HepG2 (cell line): ENCODE measurements at regions not wholly inside any gene's neighbourhood (a gene's known extent, or its start where the extent isn't known, plus 50 kb on each side); places are given as distances from the start of the nearest gene placed in this dataset.

Experiments
- ARNTL ChIP-seq: sonication (generic); formaldehyde crosslinking; IDR thresholded peaks from 2 replicates; pipeline ENCODE4 v1.4.0; 2020; ENCODE audit warnings: mild to moderate bottlenecking, missing genetic modification reagents
- ATF7 ChIP-seq, 2 experiments: fragments of 450-650 bp in 1 of 2; sonication (generic) in 1 of 2; formaldehyde crosslinking in 1 of 2; IDR thresholded peaks; 2 replicates each; pipeline versions ENCODE4 v1.4.0 to v1.6.1; 2016 to 2020; ENCODE audit warnings: antibody characterized with exemption in 1 of 2, mild to moderate bottlenecking in 1 of 2, missing genetic modification reagents in 1 of 2
- ATM ChIP-seq: fragments of 450-650 bp; IDR thresholded peaks from 2 replicates; pipeline ENCODE4 v1.7.1; 2017; ENCODE audit warnings: mild to moderate bottlenecking, borderline replicate concordance
- CENPBD1 ChIP-seq: sonication (generic); formaldehyde crosslinking; IDR thresholded peaks from 2 replicates; pipeline ENCODE4 v1.8.0; 2022; ENCODE audit warnings: missing genetic modification reagents, low read depth, mild to moderate bottlenecking, borderline replicate concordance
- EEA1 ChIP-seq: sonication (generic); formaldehyde crosslinking; IDR thresholded peaks from 2 replicates; pipeline ENCODE4 v1.5.1; 2020; ENCODE audit warnings: mild to moderate bottlenecking, missing genetic modification reagents, borderline replicate concordance
- ELF3 ChIP-seq: IDR thresholded peaks from 2 replicates; pipeline ENCODE4 v1.6.1; 2016; ENCODE audit warnings: missing genetic modification reagents, missing compliant biosample characterization
- FOXA1 ChIP-seq, 2 experiments: fragments of 450-650 bp in 1 of 2; sonication (generic) in 1 of 2; formaldehyde crosslinking in 1 of 2; IDR thresholded peaks; 2 replicates each; pipeline versions ENCODE4 v1.4.0 to v1.6.1; 2016 to 2020; ENCODE audit warnings: missing genetic modification reagents in 1 of 2
- GABPB1 ChIP-seq: IDR thresholded peaks from 2 replicates; pipeline ENCODE4 v1.6.1; 2016; ENCODE audit warnings: mild to moderate bottlenecking, missing genetic modification reagents, moderate library complexity, missing compliant biosample characterization
- GMEB1 ChIP-seq: sonication (generic); formaldehyde crosslinking; IDR thresholded peaks from 2 replicates; pipeline ENCODE4 v1.5.1; 2020; ENCODE audit warnings: missing genetic modification reagents, mild to moderate bottlenecking, borderline replicate concordance
- GRHL1 ChIP-seq: sonication (generic); formaldehyde crosslinking; conservative IDR thresholded peaks from 2 replicates; pipeline ENCODE4 v1.8.0; 2022; ENCODE audit warnings: missing genetic modification reagents
- NFE2L1 ChIP-seq: sonication (generic); formaldehyde crosslinking; IDR thresholded peaks from 2 replicates; pipeline ENCODE4 v1.4.0; 2020; ENCODE audit warnings: missing genetic modification reagents, mild to moderate bottlenecking, borderline replicate concordance
- PAWR ChIP-seq: sonication (generic); formaldehyde crosslinking; IDR thresholded peaks from 2 replicates; pipeline ENCODE4 v1.4.0; 2020; ENCODE audit warnings: missing genetic modification reagents, mild to moderate bottlenecking, borderline replicate concordance
- SOX5 ChIP-seq: IDR thresholded peaks from 2 replicates; pipeline ENCODE4 v1.6.1; 2016; ENCODE audit warnings: borderline replicate concordance
- THAP9 ChIP-seq: sonication (generic); formaldehyde crosslinking; IDR thresholded peaks from 2 replicates; pipeline ENCODE4; 2020; ENCODE audit warnings: missing genetic modification reagents, mild to moderate bottlenecking, borderline replicate concordance
- ZBTB39 ChIP-seq: sonication (generic); formaldehyde crosslinking; IDR thresholded peaks from 2 replicates; pipeline ENCODE4 v1.5.0; 2020; ENCODE audit warnings: missing genetic modification reagents
- ZNF263 ChIP-seq: sonication (generic); formaldehyde crosslinking; IDR thresholded peaks from 2 replicates; pipeline ENCODE4 v1.4.0; 2020; ENCODE audit warnings: missing genetic modification reagents
- ZNF432 ChIP-seq: sonication (generic); formaldehyde crosslinking; IDR thresholded peaks from 2 replicates; pipeline ENCODE4 v1.5.0; 2020; ENCODE audit warnings: missing genetic modification reagents, mild to moderate bottlenecking, borderline replicate concordance
- ZNF451 ChIP-seq: sonication (generic); formaldehyde crosslinking; IDR thresholded peaks from 2 replicates; pipeline ENCODE4 v1.5.0; 2020; ENCODE audit warnings: mild to moderate bottlenecking, missing genetic modification reagents
- ZNF749 ChIP-seq: sonication (generic); formaldehyde crosslinking; IDR thresholded peaks from 2 replicates; pipeline ENCODE4 v1.8.0; 2022; ENCODE audit warnings: mild to moderate bottlenecking, missing genetic modification reagents, moderate library complexity, borderline replicate concordance
- ZNF878 ChIP-seq: sonication (generic); formaldehyde crosslinking; IDR thresholded peaks from 2 replicates; pipeline ENCODE4 v1.8.1; 2023; ENCODE audit warnings: mild to moderate bottlenecking, missing genetic modification reagents, moderate library complexity

- TF ChIP-seq ZBTB39 (CRISPR knock-in tag) (no peak), FOXA1 (IDR thresholded peaks at IDR 0.05) (no peak), FOXA1 (CRISPR knock-in tag; IDR thresholded peaks at IDR 0.05) (peak; percentile 45; the same call in 1 of the 2 replicates), ATM (no peak), GABPB1 (CRISPR knock-in tag) (peak; percentile 81), ZNF878 (CRISPR knock-in tag) (peak; percentile 49; the same call in 1 of the 2 replicates), ELF3 (peak; percentile 80), ZNF749 (no peak), ZNF432 (no peak), ZNF263 (CRISPR knock-in tag) (0 out of 2 replicates have a peak, but pooled peaks have one; percentile 27), SOX5 (CRISPR knock-in tag) (peak; percentile 46; the same call in 1 of the 2 replicates), CENPBD1 (CRISPR knock-in tag) (no peak), GMEB1 (peak; percentile 70), THAP9 (CRISPR knock-in tag) (peak; percentile 55; the same call in 1 of the 2 replicates), GRHL1 (no peak), ARNTL (CRISPR knock-in tag) (0 out of 2 replicates have a peak, but pooled peaks have one; percentile 34), PAWR (no peak), NFE2L1 (CRISPR knock-in tag) (no peak), EEA1 (CRISPR knock-in tag) (no peak), ZNF451 (CRISPR knock-in tag) (no peak; the same call in 1 of the 2 replicates), ATF7 (IDR thresholded peaks at IDR 0.05) (no peak), ATF7 (CRISPR knock-in tag; IDR thresholded peaks at IDR 0.05) (0 out of 2 replicates have a peak, but pooled peaks have one; percentile 23)
Measured at GRCh38 chr3:41117398-41117870, 81.9 kb upstream of the CTNNB1 start (continued).
